GM23338 (cell line): ENCODE measurements at regions not wholly inside any gene's neighbourhood (a gene's known extent, or its start where the extent isn't known, plus 50 kb on each side); places are given as distances from the start of the nearest gene placed in this dataset.

Source experiments
- ATAC-seq: fragments of 200-7000 bp; cut with Tn5 transposase; 3 replicates; pipeline ENCODE4 v1.9.1; 2020
- DNase-seq: peaks from one replicate; pipeline ENCODE4 v3.0.0-alpha.2; 2015; ENCODE audit warnings: low spot score
- H2AFZ ChIP-seq: fragments of 200-600 bp; sonication (generic); 2 replicates; pipeline ENCODE4 v1.8.0; 2016; ENCODE audit warnings: antibody characterized with exemption, mild to moderate bottlenecking, moderate library complexity
- H3F3A ChIP-seq: fragments of 200-600 bp; sonication (generic); replicated peaks from 2 replicates; pipeline ENCODE4 v1.8.0; 2017; ENCODE audit warnings: antibody characterized with exemption, mixed run types, low read depth
- H3K27ac ChIP-seq: fragments of 200-600 bp; sonication (generic); 2 replicates; pipeline ENCODE4 v1.6.1; 2016; ENCODE audit warnings: low read depth
- H3K27me3 ChIP-seq: fragments of 200-600 bp; sonication (generic); 2 replicates; pipeline ENCODE4 v1.8.0; 2016; ENCODE audit warnings: mild to moderate bottlenecking, mixed run types, moderate library complexity; ENCODE audit not compliant: insufficient read depth
- H3K36me3 ChIP-seq: fragments of 200-600 bp; sonication (generic); 2 replicates; pipeline ENCODE4 v1.8.0; 2016; ENCODE audit warnings: mild to moderate bottlenecking; ENCODE audit not compliant: insufficient read depth
- H3K4me1 ChIP-seq: fragments of 200-600 bp; sonication (generic); 2 replicates; pipeline ENCODE4 v1.8.0; 2016; ENCODE audit warnings: mild to moderate bottlenecking, moderate library complexity; ENCODE audit not compliant: insufficient read depth
- H3K4me2 ChIP-seq: fragments of 200-600 bp; sonication (generic); 2 replicates; pipeline ENCODE4 v1.7.1; 2017; ENCODE audit warnings: mixed run types
- H3K4me3 ChIP-seq: fragments of 200-600 bp; sonication (generic); 2 replicates; pipeline ENCODE4 v1.6.1; 2016; ENCODE audit warnings: mixed run types
- H3K79me2 ChIP-seq: fragments of 200-600 bp; sonication (generic); replicated peaks from 2 replicates; pipeline ENCODE4 v1.8.0; 2017; ENCODE audit warnings: mild to moderate bottlenecking; ENCODE audit not compliant: insufficient read depth
- H3K9me2 ChIP-seq: fragments of 200-600 bp; sonication (generic); 2 replicates; pipeline ENCODE4 v1.8.0; 2017; ENCODE audit not compliant: insufficient read depth
- H4K20me1 ChIP-seq: fragments of 200-600 bp; sonication (generic); replicated peaks from 2 replicates; pipeline ENCODE4 v1.8.0; 2017; ENCODE audit warnings: mild to moderate bottlenecking; ENCODE audit not compliant: insufficient read depth
- H3K27ac Mint-ChIP-seq: 2 replicates; pipeline ENCODE4 v1.8.0; 2020; ENCODE audit warnings: inconsistent platforms, mild to moderate bottlenecking, moderate library complexity, mixed read lengths
- H3K27me3 Mint-ChIP-seq: 3 replicates; pipeline ENCODE4 v1.8.0; 2022; ENCODE audit warnings: low read depth, mild to moderate bottlenecking, moderate library complexity, mixed read lengths, inconsistent platforms; ENCODE audit not compliant: insufficient read depth, poor library complexity
- H3K36me3 Mint-ChIP-seq: 3 replicates; pipeline ENCODE4 v1.8.0; 2021; ENCODE audit warnings: low read depth, mild to moderate bottlenecking, inconsistent platforms, moderate library complexity, mixed read lengths
- H3K4me1 Mint-ChIP-seq: 3 replicates; pipeline ENCODE4 v1.8.0; 2020; ENCODE audit warnings: mild to moderate bottlenecking, inconsistent platforms, mixed read lengths
- H3K4me3 Mint-ChIP-seq: 3 replicates; pipeline ENCODE4 v1.8.0; 2021; ENCODE audit warnings: moderate library complexity, mild to moderate bottlenecking, inconsistent platforms, mixed read lengths
- H3K9me3 Mint-ChIP-seq: 3 replicates; pipeline ENCODE4 v1.8.0; 2020; ENCODE audit warnings: moderate library complexity, mild to moderate bottlenecking, inconsistent platforms, mixed read lengths
- CREB1 ChIP-seq: fragments of 250-450 bp; sonication (Bioruptor Pico); IDR thresholded peaks from 2 replicates; pipeline ENCODE4 v1.5.0; 2020; ENCODE audit warnings: low read depth, mild to moderate bottlenecking, moderate library complexity
- EZH2 ChIP-seq: fragments of 200-600 bp; sonication (generic); IDR thresholded peaks from one replicate; pipeline ENCODE4 v1.8.0; 2017; ENCODE audit warnings: antibody characterized with exemption, mild to moderate bottlenecking, low read depth; ENCODE audit not compliant: unreplicated experiment
- EZH2phosphoT487 ChIP-seq: fragments of 200-600 bp; sonication (generic); IDR thresholded peaks from one replicate; pipeline ENCODE4 v1.8.1; 2018; ENCODE audit warnings: antibody characterized with exemption; ENCODE audit not compliant: unreplicated experiment
- JUNB ChIP-seq: IDR thresholded peaks from one replicate; pipeline ENCODE4 v1.6.1; 2016; ENCODE audit warnings: antibody characterized with exemption; ENCODE audit not compliant: unreplicated experiment
- POLR2AphosphoS5 ChIP-seq: IDR thresholded peaks from 2 replicates; pipeline ENCODE4 v1.6.1; 2016; ENCODE audit warnings: antibody characterized with exemption, low read depth
- STAT1 ChIP-seq: IDR thresholded peaks from one replicate; pipeline ENCODE4 v1.6.1; 2016; ENCODE audit warnings: antibody characterized with exemption; ENCODE audit not compliant: unreplicated experiment
- ZNF114 ChIP-seq: fragments of 250-450 bp; sonication (Bioruptor Pico); IDR thresholded peaks from 2 replicates; pipeline ENCODE4 v1.5.0; 2020; ENCODE audit warnings: mild to moderate bottlenecking, moderate library complexity
- ZNF331 ChIP-seq: fragments of 250-450 bp; sonication (Bioruptor Pico); IDR thresholded peaks from 2 replicates; pipeline ENCODE4 v1.5.0; 2020; ENCODE audit warnings: low read depth, mild to moderate bottlenecking, moderate library complexity
- TF ChIP-seq, protein P1 (sequence below), 2 experiments: fragments of 200-600 bp in 1 of 2; sonication (generic) in 1 of 2; conservative IDR thresholded peaks; 2 replicates each; pipeline versions ENCODE4 v1.5.1 to v1.6.1; 2016 to 2017; ENCODE audit warnings: antibody characterized with exemption in 2 of 2, low read depth in 2 of 2, mild to moderate bottlenecking in 2 of 2, moderate library complexity in 1 of 2
- TF ChIP-seq, protein P2 (sequence below): IDR thresholded peaks from one replicate; pipeline ENCODE4 v1.6.1; 2018; ENCODE audit warnings: antibody characterized with exemption; ENCODE audit not compliant: unreplicated experiment
- TF ChIP-seq, protein P3 (sequence below): fragments of 250-450 bp; sonication (Bioruptor Pico); IDR thresholded peaks from 2 replicates; pipeline ENCODE4 v1.5.0; 2020; ENCODE audit warnings: mild to moderate bottlenecking, moderate library complexity

DNA sequence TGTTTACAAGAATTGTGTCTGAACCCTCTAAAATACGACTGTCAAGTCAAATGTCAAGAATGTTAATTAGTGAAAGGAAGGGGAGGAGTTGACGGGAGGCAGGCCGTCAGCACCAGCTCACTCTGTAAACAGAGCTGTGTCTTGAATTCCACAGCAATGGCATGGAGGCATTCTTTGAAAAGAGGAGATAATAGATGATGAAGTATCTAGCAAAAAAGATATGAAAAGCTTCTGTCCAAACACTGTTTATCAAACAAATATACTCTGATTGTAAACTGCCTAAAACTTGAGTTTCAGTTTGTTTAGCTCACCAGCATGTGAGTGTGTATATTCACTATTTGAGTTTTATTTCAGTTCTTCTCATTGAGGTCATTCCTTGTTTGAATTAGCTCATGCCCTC, 94.7 kb upstream of the CDC42EP3 start (continued):
- TF ChIP-seq STAT1 (no peak), EZH2 (no peak), POLR2AphosphoS5 (no peak), ZNF114 (CRISPR knock-in tag) (no peak), EZH2phosphoT487 (no peak), CREB1 (CRISPR knock-in tag) (no peak), ZNF331 (CRISPR knock-in tag) (no peak)
- TF ChIP-seq, protein P1, sequence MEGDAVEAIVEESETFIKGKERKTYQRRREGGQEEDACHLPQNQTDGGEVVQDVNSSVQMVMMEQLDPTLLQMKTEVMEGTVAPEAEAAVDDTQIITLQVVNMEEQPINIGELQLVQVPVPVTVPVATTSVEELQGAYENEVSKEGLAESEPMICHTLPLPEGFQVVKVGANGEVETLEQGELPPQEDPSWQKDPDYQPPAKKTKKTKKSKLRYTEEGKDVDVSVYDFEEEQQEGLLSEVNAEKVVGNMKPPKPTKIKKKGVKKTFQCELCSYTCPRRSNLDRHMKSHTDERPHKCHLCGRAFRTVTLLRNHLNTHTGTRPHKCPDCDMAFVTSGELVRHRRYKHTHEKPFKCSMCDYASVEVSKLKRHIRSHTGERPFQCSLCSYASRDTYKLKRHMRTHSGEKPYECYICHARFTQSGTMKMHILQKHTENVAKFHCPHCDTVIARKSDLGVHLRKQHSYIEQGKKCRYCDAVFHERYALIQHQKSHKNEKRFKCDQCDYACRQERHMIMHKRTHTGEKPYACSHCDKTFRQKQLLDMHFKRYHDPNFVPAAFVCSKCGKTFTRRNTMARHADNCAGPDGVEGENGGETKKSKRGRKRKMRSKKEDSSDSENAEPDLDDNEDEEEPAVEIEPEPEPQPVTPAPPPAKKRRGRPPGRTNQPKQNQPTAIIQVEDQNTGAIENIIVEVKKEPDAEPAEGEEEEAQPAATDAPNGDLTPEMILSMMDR (conservative IDR thresholded peaks at IDR 0.05; ENCODE audit: low read depth in 2 of 2): no peak
- TF ChIP-seq, protein P2, sequence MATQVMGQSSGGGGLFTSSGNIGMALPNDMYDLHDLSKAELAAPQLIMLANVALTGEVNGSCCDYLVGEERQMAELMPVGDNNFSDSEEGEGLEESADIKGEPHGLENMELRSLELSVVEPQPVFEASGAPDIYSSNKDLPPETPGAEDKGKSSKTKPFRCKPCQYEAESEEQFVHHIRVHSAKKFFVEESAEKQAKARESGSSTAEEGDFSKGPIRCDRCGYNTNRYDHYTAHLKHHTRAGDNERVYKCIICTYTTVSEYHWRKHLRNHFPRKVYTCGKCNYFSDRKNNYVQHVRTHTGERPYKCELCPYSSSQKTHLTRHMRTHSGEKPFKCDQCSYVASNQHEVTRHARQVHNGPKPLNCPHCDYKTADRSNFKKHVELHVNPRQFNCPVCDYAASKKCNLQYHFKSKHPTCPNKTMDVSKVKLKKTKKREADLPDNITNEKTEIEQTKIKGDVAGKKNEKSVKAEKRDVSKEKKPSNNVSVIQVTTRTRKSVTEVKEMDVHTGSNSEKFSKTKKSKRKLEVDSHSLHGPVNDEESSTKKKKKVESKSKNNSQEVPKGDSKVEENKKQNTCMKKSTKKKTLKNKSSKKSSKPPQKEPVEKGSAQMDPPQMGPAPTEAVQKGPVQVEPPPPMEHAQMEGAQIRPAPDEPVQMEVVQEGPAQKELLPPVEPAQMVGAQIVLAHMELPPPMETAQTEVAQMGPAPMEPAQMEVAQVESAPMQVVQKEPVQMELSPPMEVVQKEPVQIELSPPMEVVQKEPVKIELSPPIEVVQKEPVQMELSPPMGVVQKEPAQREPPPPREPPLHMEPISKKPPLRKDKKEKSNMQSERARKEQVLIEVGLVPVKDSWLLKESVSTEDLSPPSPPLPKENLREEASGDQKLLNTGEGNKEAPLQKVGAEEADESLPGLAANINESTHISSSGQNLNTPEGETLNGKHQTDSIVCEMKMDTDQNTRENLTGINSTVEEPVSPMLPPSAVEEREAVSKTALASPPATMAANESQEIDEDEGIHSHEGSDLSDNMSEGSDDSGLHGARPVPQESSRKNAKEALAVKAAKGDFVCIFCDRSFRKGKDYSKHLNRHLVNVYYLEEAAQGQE: no peak

DNA sequence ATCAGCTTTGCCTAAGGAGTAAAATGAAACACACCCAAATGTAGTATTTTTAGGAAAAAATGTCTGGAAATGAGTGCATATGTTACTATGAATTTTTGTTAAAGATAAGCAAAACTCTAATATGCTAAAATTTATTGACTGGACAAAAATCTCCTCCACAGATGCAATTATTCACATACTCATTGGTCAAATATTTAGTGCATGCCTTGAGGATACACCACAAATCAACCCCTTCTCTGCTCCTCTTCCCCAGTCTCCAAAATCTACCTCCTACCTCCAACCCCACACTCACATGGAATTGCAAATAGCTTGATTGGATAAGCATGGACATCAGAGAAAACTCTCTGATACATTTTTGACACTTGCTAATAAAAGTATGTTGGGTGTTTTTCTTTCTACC, 95.6 kb upstream of the CDC42EP3 start:
- Mint-ChIP-seq H3K4me3 (no peak overlapping the region), H3K4me1 (peaks cover 6% of the 10 kb centered on the region; the same call in 2 of the 3 replicates), H3K36me3 (no peaks in the 10 kb centered on the region), H3K9me3 (peaks cover 2% of the 10 kb centered on the region; the same call in 1 of the 3 replicates), H3K27ac (no peak overlapping the region), H3K27me3 (peaks cover 3% of the 10 kb centered on the region)
- Histone ChIP-seq H3F3A (no peaks in the 10 kb centered on the region), H3K4me3 (no peak overlapping the region), H4K20me1 (no peaks in the 10 kb centered on the region), H3K9me2 (no peaks in the 10 kb centered on the region), H2AFZ (no peak overlapping the region), H3K36me3 (no peaks in the 10 kb centered on the region), H3K79me2 (no peaks in the 10 kb centered on the region), H3K4me2 (no peak overlapping the region), H3K27ac (no peak overlapping the region), H3K4me1 (no peaks in the 10 kb centered on the region), H3K27me3 (no peaks in the 10 kb centered on the region)
- DNase-seq: no peak
- ATAC-seq: no peak
- TF ChIP-seq, protein P2: no peak
- TF ChIP-seq, protein P3, sequence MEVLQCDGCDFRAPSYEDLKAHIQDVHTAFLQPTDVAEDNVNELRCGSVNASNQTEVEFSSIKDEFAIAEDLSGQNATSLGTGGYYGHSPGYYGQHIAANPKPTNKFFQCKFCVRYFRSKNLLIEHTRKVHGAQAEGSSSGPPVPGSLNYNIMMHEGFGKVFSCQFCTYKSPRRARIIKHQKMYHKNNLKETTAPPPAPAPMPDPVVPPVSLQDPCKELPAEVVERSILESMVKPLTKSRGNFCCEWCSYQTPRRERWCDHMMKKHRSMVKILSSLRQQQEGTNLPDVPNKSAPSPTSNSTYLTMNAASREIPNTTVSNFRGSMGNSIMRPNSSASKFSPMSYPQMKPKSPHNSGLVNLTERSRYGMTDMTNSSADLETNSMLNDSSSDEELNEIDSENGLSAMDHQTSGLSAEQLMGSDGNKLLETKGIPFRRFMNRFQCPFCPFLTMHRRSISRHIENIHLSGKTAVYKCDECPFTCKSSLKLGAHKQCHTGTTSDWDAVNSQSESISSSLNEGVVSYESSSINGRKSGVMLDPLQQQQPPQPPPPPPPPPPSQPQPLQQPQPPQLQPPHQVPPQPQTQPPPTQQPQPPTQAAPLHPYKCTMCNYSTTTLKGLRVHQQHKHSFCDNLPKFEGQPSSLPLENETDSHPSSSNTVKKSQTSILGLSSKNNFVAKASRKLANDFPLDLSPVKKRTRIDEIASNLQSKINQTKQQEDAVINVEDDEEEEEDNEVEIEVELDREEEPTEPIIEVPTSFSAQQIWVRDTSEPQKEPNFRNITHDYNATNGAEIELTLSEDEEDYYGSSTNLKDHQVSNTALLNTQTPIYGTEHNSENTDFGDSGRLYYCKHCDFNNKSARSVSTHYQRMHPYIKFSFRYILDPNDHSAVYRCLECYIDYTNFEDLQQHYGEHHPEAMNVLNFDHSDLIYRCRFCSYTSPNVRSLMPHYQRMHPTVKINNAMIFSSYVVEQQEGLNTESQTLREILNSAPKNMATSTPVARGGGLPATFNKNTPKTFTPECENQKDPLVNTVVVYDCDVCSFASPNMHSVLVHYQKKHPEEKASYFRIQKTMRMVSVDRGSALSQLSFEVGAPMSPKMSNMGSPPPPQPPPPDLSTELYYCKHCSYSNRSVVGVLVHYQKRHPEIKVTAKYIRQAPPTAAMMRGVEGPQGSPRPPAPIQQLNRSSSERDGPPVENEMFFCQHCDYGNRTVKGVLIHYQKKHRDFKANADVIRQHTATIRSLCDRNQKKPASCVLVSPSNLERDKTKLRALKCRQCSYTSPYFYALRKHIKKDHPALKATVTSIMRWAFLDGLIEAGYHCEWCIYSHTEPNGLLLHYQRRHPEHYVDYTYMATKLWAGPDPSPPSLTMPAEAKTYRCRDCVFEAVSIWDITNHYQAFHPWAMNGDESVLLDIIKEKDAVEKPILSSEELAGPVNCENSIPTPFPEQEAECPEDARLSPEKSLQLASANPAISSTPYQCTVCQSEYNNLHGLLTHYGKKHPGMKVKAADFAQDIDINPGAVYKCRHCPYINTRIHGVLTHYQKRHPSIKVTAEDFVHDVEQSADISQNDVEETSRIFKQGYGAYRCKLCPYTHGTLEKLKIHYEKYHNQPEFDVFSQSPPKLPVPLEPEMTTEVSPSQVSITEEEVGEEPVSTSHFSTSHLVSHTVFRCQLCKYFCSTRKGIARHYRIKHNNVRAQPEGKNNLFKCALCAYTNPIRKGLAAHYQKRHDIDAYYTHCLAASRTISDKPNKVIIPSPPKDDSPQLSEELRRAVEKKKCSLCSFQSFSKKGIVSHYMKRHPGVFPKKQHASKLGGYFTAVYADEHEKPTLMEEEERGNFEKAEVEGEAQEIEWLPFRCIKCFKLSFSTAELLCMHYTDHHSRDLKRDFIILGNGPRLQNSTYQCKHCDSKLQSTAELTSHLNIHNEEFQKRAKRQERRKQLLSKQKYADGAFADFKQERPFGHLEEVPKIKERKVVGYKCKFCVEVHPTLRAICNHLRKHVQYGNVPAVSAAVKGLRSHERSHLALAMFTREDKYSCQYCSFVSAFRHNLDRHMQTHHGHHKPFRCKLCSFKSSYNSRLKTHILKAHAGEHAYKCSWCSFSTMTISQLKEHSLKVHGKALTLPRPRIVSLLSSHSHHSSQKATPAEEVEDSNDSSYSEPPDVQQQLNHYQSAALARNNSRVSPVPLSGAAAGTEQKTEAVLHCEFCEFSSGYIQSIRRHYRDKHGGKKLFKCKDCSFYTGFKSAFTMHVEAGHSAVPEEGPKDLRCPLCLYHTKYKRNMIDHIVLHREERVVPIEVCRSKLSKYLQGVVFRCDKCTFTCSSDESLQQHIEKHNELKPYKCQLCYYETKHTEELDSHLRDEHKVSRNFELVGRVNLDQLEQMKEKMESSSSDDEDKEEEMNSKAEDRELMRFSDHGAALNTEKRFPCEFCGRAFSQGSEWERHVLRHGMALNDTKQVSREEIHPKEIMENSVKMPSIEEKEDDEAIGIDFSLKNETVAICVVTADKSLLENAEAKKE (CRISPR knock-in tag): no peak
- TF ChIP-seq EZH2phosphoT487 (no peak), JUNB (no peak)
